Glutamatergic neuron (in vitro differentiated cells): ENCODE measurements at regions not wholly inside any gene's neighbourhood (a gene's known extent, or its start where the extent isn't known, plus 50 kb on each side); places are given as distances from the start of the nearest gene placed in this dataset.
A peak's percentile ranks its signal among the peaks of the same experiment; 100 is the strongest.

ENCODE experiments used
- DNase-seq: peaks from one replicate; pipeline ENCODE4 v3.0.0; 2022
- H3K27ac Mint-ChIP-seq: one replicate; pipeline ENCODE4 v1.8.0; 2020; ENCODE audit warnings: mild to moderate bottlenecking, mixed read lengths, inconsistent platforms; ENCODE audit not compliant: unreplicated experiment
- H3K27me3 Mint-ChIP-seq: one replicate; pipeline ENCODE4 v1.8.0; 2020; ENCODE audit warnings: mild to moderate bottlenecking, moderate library complexity, mixed read lengths, inconsistent platforms; ENCODE audit not compliant: unreplicated experiment
- H3K36me3 Mint-ChIP-seq: one replicate; pipeline ENCODE4 v1.8.0; 2020; ENCODE audit warnings: mild to moderate bottlenecking, mixed read lengths, inconsistent platforms; ENCODE audit not compliant: unreplicated experiment
- H3K4me1 Mint-ChIP-seq: one replicate; pipeline ENCODE4 v1.8.0; 2020; ENCODE audit warnings: mild to moderate bottlenecking, low read depth, mixed read lengths, inconsistent platforms; ENCODE audit not compliant: unreplicated experiment
- H3K4me3 Mint-ChIP-seq: one replicate; pipeline ENCODE4 v1.8.0; 2020; ENCODE audit warnings: mild to moderate bottlenecking, mixed read lengths, inconsistent platforms; ENCODE audit not compliant: unreplicated experiment
- H3K9me3 Mint-ChIP-seq: one replicate; pipeline ENCODE4 v1.8.0; 2020; ENCODE audit warnings: mild to moderate bottlenecking, moderate library complexity, mixed read lengths, inconsistent platforms; ENCODE audit not compliant: unreplicated experiment
- TF ChIP-seq, protein P1 (sequence below): fragments of 200-600 bp; sonication (generic); IDR thresholded peaks from one replicate; pipeline ENCODE4 v1.5.0; 2021; ENCODE audit not compliant: partially characterized antibody, unreplicated experiment

DNA sequence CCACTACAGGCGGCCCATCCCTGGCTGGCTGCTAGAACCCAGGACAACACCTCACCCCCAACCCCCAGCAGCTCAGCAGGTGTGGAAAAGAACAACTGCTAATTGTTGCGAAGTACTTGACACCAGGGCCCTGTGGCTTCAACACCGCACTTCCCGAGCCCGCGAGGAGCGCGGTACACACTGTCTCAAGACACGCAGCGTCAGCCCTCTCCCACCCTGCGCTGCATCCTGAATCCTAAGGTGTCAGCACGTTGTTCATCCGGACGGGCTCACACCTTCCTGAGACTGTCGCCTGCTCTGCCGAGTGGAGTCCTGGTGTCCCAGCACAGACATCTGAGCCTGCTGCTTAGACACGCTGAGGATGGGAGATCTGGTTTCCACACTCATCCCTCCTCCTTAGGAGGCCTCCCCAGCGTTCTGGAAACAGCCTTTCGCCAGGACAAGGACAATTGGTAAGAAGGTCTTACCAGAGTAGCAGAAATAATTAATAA is 1336.2 kb downstream of the BRD1 start:
- no peak for DNase-seq
- peaks cover 17% of the 10 kb centered on the region for H3K4me1 Mint-ChIP-seq
- H3K27me3 Mint-ChIP-seq = peaks cover 14% of the 10 kb centered on the region
- peak overlapping the region; percentile 85 for H3K4me3 Mint-ChIP-seq
- no peak overlapping the region for H3K27ac Mint-ChIP-seq
- TF ChIP-seq, protein P1, sequence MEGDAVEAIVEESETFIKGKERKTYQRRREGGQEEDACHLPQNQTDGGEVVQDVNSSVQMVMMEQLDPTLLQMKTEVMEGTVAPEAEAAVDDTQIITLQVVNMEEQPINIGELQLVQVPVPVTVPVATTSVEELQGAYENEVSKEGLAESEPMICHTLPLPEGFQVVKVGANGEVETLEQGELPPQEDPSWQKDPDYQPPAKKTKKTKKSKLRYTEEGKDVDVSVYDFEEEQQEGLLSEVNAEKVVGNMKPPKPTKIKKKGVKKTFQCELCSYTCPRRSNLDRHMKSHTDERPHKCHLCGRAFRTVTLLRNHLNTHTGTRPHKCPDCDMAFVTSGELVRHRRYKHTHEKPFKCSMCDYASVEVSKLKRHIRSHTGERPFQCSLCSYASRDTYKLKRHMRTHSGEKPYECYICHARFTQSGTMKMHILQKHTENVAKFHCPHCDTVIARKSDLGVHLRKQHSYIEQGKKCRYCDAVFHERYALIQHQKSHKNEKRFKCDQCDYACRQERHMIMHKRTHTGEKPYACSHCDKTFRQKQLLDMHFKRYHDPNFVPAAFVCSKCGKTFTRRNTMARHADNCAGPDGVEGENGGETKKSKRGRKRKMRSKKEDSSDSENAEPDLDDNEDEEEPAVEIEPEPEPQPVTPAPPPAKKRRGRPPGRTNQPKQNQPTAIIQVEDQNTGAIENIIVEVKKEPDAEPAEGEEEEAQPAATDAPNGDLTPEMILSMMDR = no peak
- peaks cover 15% of the 10 kb centered on the region for H3K9me3 Mint-ChIP-seq
- H3K36me3 Mint-ChIP-seq = peaks cover 3% of the 10 kb centered on the region

DNA sequence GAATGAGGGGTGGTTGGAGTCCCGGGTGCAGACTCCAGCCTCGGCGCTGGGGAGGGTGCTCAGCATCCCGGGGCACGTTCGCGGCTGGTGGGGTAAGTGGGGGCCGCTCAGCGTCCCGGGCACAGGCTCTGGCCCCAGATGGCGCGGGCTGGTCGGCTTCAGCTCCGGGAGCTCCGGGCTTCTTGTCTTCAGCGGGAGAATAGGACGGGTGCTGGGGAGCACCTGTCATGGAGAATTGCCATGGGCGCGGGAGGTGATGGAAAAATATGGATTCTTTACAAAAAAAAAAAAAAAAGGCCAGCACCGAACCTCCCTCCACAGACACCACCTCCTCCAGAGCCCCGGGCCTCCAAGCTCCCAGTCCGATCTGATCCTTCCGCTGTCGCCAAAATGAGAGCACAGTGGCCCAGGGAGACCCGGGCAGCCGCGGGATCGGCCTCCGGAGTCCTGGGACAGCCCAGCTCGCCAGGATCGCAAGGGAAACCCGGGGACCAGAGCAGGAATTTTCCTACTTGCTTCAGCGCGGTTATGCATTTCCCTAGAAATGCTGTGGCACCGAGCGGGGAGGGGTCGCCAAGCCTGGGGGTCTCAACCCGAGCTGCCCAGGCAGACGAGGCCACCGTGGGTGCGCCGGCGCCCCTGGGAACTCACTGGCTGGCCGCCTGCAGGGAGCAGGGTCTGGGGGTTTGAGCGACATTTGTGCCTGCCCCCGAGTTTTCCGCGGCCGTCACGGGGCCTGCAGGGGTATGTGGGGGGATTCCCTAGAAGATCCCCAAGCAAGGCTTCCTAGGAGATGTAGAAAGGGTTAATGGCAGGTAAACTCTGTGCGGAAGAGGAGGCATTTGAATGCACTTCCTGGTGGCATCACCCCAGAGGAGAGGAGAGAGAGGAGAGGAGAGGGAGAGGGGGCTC is 1336.9 kb downstream of the BRD1 start:
- H3K4me1 Mint-ChIP-seq = peaks cover 15% of the 10 kb centered on the region
- H3K27ac Mint-ChIP-seq = no peak overlapping the region
- DNase-seq = no peak
- H3K4me3 Mint-ChIP-seq = peak overlapping the region; percentile 85
- H3K9me3 Mint-ChIP-seq = peaks cover 18% of the 10 kb centered on the region
- H3K36me3 Mint-ChIP-seq = peaks cover 3% of the 10 kb centered on the region
- TF ChIP-seq, protein P1 = no peak
- H3K27me3 Mint-ChIP-seq = peaks cover 14% of the 10 kb centered on the region

DNA sequence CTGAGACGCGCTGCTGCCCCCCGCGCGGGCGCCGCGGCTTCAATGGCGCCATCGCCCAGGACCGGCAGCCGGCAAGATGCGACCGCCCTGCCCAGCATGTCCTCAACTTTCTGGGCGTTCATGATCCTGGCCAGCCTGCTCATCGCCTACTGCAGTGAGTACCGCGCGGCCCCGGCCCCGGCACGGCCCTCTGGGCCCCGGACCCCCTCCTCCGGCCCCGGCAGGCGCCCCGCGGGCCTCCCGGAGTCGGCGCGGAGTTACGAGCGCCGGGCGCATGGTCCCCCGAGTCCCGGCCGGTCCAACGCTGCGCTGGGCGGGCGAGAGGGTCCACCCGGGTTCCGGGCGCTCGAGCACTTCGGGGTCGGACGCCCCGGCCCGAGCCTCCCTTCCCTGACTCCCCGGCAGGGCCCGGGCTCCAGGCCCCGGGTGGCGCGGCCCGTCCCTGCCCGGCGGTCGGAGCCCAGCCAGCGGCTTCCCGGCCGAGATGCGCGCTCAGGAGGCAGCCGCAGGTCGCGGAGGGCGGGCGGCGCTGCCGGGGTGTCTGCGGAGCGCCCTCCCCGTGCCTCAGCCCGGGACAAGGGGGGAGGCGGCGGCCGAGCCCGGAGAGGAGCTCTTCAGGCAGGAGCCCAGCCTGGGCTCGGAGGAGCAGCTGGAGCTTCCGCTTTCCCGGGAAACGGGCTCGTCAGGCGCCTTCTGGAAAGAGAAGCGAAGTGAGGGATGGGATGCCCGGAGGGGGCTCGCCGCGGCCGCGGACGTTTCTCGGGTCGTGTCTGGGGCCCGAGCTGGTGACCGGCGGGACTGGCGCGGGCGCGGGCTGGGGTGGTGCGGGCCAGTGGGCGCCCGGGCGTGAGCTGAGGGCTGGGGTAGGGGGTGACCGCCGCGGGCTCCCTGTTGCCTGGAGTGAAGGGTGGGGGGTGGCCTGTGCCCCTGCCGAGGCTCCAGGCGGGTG is 1337.8 kb downstream of the BRD1 start:
- H3K4me3 Mint-ChIP-seq = no peak overlapping the region
- TF ChIP-seq, protein P1 = no peak

DNA sequence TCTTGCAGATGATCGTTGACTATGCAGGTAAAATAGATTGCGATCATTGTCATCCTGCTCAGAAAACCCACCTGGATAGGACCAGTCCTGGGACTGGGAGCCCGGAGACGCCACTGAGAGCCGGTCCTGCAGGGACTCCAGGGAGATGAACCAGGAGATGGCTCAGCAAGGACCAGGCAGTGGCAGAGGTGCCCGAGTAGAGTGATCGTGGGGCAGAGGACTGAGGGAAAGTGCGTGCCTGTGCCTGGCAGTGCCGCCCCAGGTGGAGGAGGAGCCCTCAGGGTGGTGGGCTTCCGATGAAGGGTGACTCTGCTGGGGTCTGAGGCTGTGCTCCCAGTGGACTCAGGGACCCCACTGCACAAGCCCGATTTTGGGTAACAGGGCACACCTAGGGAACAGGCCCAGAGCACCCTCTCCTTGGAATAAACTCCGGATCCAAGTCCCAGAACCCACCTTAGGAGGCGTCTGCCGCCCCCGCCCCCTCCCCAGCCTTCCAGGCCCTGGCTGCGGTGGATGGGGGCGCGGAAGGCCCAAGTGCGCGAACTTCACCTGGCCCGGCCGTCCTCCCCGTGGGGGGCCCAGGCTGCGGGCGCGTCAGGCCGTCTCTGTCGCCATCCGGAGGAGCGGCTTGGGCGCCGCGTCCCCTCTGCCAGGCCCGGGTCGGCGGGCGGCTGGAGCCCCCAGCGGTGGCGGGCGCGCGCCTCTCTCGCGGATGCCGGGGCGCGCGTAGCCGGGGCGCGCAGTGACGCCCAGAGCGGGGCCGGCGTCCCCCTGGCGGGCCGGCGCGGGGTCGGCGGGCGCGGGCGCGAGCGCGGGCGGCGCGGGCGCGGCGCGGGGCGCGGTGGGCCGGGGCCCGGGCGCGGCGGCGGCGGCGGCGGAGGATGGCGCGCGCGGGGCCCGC is 1338.8 kb downstream of the BRD1 start:
- DNase-seq = peak; percentile 51
- H3K4me1 Mint-ChIP-seq = peaks cover 7% of the 10 kb centered on the region
- H3K27me3 Mint-ChIP-seq = peaks cover 12% of the 10 kb centered on the region
- H3K36me3 Mint-ChIP-seq = peaks cover 3% of the 10 kb centered on the region
- TF ChIP-seq, protein P1 = no peak
- H3K9me3 Mint-ChIP-seq = peaks cover 19% of the 10 kb centered on the region
- no peak overlapping the region for H3K4me3 Mint-ChIP-seq
- no peak overlapping the region for H3K27ac Mint-ChIP-seq

More for the DNA sequence above, 1337.8 kb downstream of the BRD1 start:
- peak; percentile 46 for DNase-seq
- H3K9me3 Mint-ChIP-seq = peaks cover 18% of the 10 kb centered on the region
- H3K36me3 Mint-ChIP-seq = peaks cover 3% of the 10 kb centered on the region
- H3K27ac Mint-ChIP-seq = no peak overlapping the region
- peaks cover 12% of the 10 kb centered on the region for H3K27me3 Mint-ChIP-seq
- H3K4me1 Mint-ChIP-seq = peaks cover 12% of the 10 kb centered on the region
